GM12878 (cell line): ENCODE measurements at regions not wholly inside any gene's neighbourhood (a gene's known extent, or its start where the extent isn't known, plus 50 kb on each side); places are given as distances from the start of the nearest gene placed in this dataset.

Experiments
- ATAC-seq: fragments of 200-7000 bp; cut with Tn5 transposase; 3 replicates; pipeline ENCODE4 v1.9.1; 2020; ENCODE audit warnings: mild to moderate bottlenecking, moderate library complexity
- BruUV-seq: library from RNA; stranded (reverse); fragments of 400-500 nt; replicated peaks from 2 replicates; lab custom pipeline; 2021; lab: Mats Ljungman, UMichigan
- CTCF ChIA-PET: fragments of 300-600 bp; sonication (Branson Sonifier 250); formaldehyde crosslinking; extraction: SDS; loops from one replicate; lab custom pipeline; 2021; ENCODE audit warnings: inconsistent platforms; lab: Yijun Ruan, JAX
- POLR2A ChIA-PET: fragments of 350-600 bp; formaldehyde crosslinking; extraction: SDS; loops from one replicate; lab custom pipeline; 2021; ENCODE audit warnings: inconsistent platforms; lab: Charles Lee
- RAD21 ChIA-PET: fragments of 300-600 bp; sonication (Branson Sonifier 250); formaldehyde crosslinking; loops from one replicate; lab custom pipeline; 2023; ENCODE audit warnings: antibody characterized with exemption; ENCODE audit not compliant: unreplicated experiment; lab: Charles Lee
- SMC1A ChIA-PET: fragments of 300-600 bp; sonication (Branson Sonifier 250); formaldehyde crosslinking; loops from one replicate; lab custom pipeline; 2023; ENCODE audit not compliant: unreplicated experiment, uncharacterized antibody; lab: Charles Lee
- DNase-seq: peaks from one replicate; pipeline ENCODE4 v3.0.0-alpha.2; 2011; ENCODE audit warnings: low read depth, low spot score
- FAIRE-seq: peaks from 3 replicates; lab custom pipeline; 2011; peaks lifted over from hg19 to GRCh38; lab: Jason Lieb, UNC
- H2AFZ ChIP-seq: 2 replicates; pipeline ENCODE4 v1.6.0; 2011; ENCODE audit warnings: low read depth, low read length, control low read depth; ENCODE audit not compliant: control insufficient read depth
- H3K27ac ChIP-seq: 2 replicates; pipeline ENCODE4 v1.5.1; 2011; ENCODE audit warnings: control low read depth; ENCODE audit not compliant: control insufficient read depth, insufficient read depth
- H3K27me3 ChIP-seq, 2 experiments: replicated peaks in 1 of 2; 2 replicates each; pipeline versions ENCODE4 v1.6.0 to v1.6.1; 2011; ENCODE audit warnings: low read length in 1 of 2; ENCODE audit not compliant: control insufficient read depth in 2 of 2, insufficient read depth in 2 of 2
- H3K36me3 ChIP-seq, 2 experiments: 2 replicates each; pipeline ENCODE4 v1.5.1; 2011; ENCODE audit warnings: low read length in 1 of 2; ENCODE audit not compliant: control insufficient read depth in 2 of 2, insufficient read depth in 2 of 2
- H3K4me1 ChIP-seq: 2 replicates; pipeline ENCODE4 v1.6.1; 2011; ENCODE audit warnings: mild to moderate bottlenecking, low read length, moderate library complexity, mixed read lengths; ENCODE audit not compliant: control insufficient read depth, insufficient read depth
- H3K4me2 ChIP-seq: 2 replicates; pipeline ENCODE4 v1.6.0; 2011; ENCODE audit warnings: control low read depth; ENCODE audit not compliant: control insufficient read depth, insufficient read depth
- H3K4me3 ChIP-seq: fragments of 200-600 bp; sonication (generic); 2 replicates; pipeline ENCODE4 v1.5.1; 2016
- H3K79me2 ChIP-seq: 2 replicates; pipeline ENCODE4 v1.6.0; 2011; ENCODE audit warnings: low read length; ENCODE audit not compliant: control insufficient read depth, insufficient read depth
- H3K9ac ChIP-seq: 2 replicates; pipeline ENCODE4 v1.8.0; 2011; ENCODE audit warnings: low read length, control low read depth, mixed read lengths; ENCODE audit not compliant: control insufficient read depth, insufficient read depth
- H3K9me3 ChIP-seq: replicated peaks from 3 replicates; pipeline ENCODE4 v1.5.1; 2011; ENCODE audit warnings: mild to moderate bottlenecking, low read length; ENCODE audit not compliant: control insufficient read depth, insufficient read depth
- H4K20me1 ChIP-seq: 2 replicates; pipeline ENCODE4 v1.6.0; 2011; ENCODE audit not compliant: control insufficient read depth, insufficient read depth
- BACH1 ChIP-seq: fragments of 450-650 bp; IDR thresholded peaks from 2 replicates; pipeline ENCODE4 v1.6.1; 2017; ENCODE audit warnings: mild to moderate bottlenecking, borderline replicate concordance
- CBX5 ChIP-seq: sonication (generic); IDR thresholded peaks from 2 replicates; pipeline ENCODE4 v1.6.1; 2016; ENCODE audit warnings: low read depth, moderate library complexity, mild to moderate bottlenecking, inconsistent platforms
- CEBPZ ChIP-seq: fragments of 150-350 bp; IDR thresholded peaks from 2 replicates; pipeline ENCODE4 v1.6.1; 2016; ENCODE audit warnings: low read depth, low read length
- CHD2 ChIP-seq: IDR thresholded peaks from 2 replicates; pipeline ENCODE4 v1.6.1; 2011; ENCODE audit warnings: low read depth, low read length, improper control_type of control experiment, borderline replicate concordance
- GABPA ChIP-seq: IDR thresholded peaks from 2 replicates; pipeline ENCODE4 v1.6.1; 2014; ENCODE audit warnings: antibody characterized with exemption, low read depth, mild to moderate bottlenecking, inconsistent platforms
- IRF3 ChIP-seq: fragments of 450-650 bp; IDR thresholded peaks from 2 replicates; pipeline ENCODE4 v1.6.1; 2014; ENCODE audit warnings: mild to moderate bottlenecking
- JUNB ChIP-seq: IDR thresholded peaks from 2 replicates; pipeline ENCODE4 v1.6.1; 2016; ENCODE audit warnings: antibody characterized with exemption, mild to moderate bottlenecking
- JUND ChIP-seq: IDR thresholded peaks from 2 replicates; pipeline ENCODE4 v1.6.1; 2012; ENCODE audit warnings: low read depth, mild to moderate bottlenecking, low read length, improper control_type of control experiment, moderate library complexity
- KLF5 ChIP-seq: fragments of 450-650 bp; IDR thresholded peaks from 2 replicates; pipeline ENCODE4 v1.6.1; 2014; ENCODE audit warnings: mild to moderate bottlenecking; ENCODE audit not compliant: partially characterized antibody
- MEF2B ChIP-seq: fragments of 450-650 bp; IDR thresholded peaks from 2 replicates; pipeline ENCODE4 v1.6.1; 2018; ENCODE audit warnings: mild to moderate bottlenecking, moderate library complexity; ENCODE audit not compliant: partially characterized antibody, poor library complexity, severe bottlenecking
- MTA2 ChIP-seq: fragments of 450-650 bp; IDR thresholded peaks from 2 replicates; pipeline ENCODE4 v1.6.1; 2016; ENCODE audit warnings: low read depth, mild to moderate bottlenecking, moderate library complexity
- MTA3 ChIP-seq: IDR thresholded peaks from 2 replicates; pipeline ENCODE4 v1.6.1; 2012; ENCODE audit warnings: low read length, inconsistent platforms, borderline replicate concordance
- MYB ChIP-seq: fragments of 150-350 bp; IDR thresholded peaks from 2 replicates; pipeline ENCODE4 v1.6.1; 2014; ENCODE audit warnings: mild to moderate bottlenecking, low read depth, low read length, borderline replicate concordance
- POU2F2 ChIP-seq: IDR thresholded peaks from 3 replicates; pipeline ENCODE4 v1.6.1; 2011; ENCODE audit warnings: low read depth, mild to moderate bottlenecking, low read length, borderline replicate concordance
- RFX5 ChIP-seq: IDR thresholded peaks from 2 replicates; pipeline ENCODE4 v1.6.1; 2011; ENCODE audit warnings: low read depth, low read length, improper control_type of control experiment
- RUNX3 ChIP-seq: IDR thresholded peaks from 2 replicates; pipeline ENCODE4 v1.6.1; 2012; ENCODE audit warnings: low read length, inconsistent platforms
- SIX5 ChIP-seq: IDR thresholded peaks from 2 replicates; pipeline ENCODE4 v1.6.1; 2011; ENCODE audit warnings: mild to moderate bottlenecking, low read depth, low read length, moderate library complexity; ENCODE audit not compliant: severe bottlenecking
- SMAD5 ChIP-seq: IDR thresholded peaks from 2 replicates; pipeline ENCODE4 v1.6.1; 2016; ENCODE audit warnings: antibody characterized with exemption, low read depth
- SMARCA5 ChIP-seq: fragments of 450-650 bp; IDR thresholded peaks from 2 replicates; pipeline ENCODE4 v1.6.1; 2017; ENCODE audit warnings: mild to moderate bottlenecking
- SREBF2 ChIP-seq: IDR thresholded peaks from 2 replicates; pipeline ENCODE4 v1.6.1; 2012; ENCODE audit warnings: mild to moderate bottlenecking, low read length
- SUPT20H ChIP-seq: IDR thresholded peaks from 2 replicates; pipeline ENCODE4 v1.6.1; 2011; ENCODE audit warnings: low read depth, mild to moderate bottlenecking, low read length, moderate library complexity, borderline replicate concordance; ENCODE audit not compliant: control insufficient read depth
- ZBED1 ChIP-seq: IDR thresholded peaks from 2 replicates; pipeline ENCODE4 v1.6.1; 2016; ENCODE audit warnings: borderline replicate concordance
- ZNF384 ChIP-seq: IDR thresholded peaks from 2 replicates; pipeline ENCODE4 v1.6.1; 2012; ENCODE audit warnings: low read depth, mild to moderate bottlenecking, low read length, improper control_type of control experiment, borderline replicate concordance
- WGBS: methylation state at CpG from one replicate; pipeline ENCODE4 v1.1.6; 2016; ENCODE audit warnings: low lambda C conversion rate; ENCODE audit not compliant: insufficient replicate concordance, insufficient coverage; ENCODE audit errors: missing lambda C conversion rate; 5-methylcytosine and 5-hydroxymethylcytosine counted together
- in situ Hi-C: fragments of 300-500 bp; cut with MboI; formaldehyde crosslinking; loops from 9 replicates; pipeline ENCODE4 v1.14.3; 2018; ENCODE audit warnings: mixed read lengths
- intact Hi-C: fragments of 100-400 bp; cut with micrococcal nuclease; formaldehyde crosslinking; loops from one replicate; pipeline ENCODE4 v1.14.2; 2022; ENCODE audit not compliant: unreplicated experiment

- TF ChIP-seq SREBF2 (no peak), MYB (no peak), BACH1 (no peak), CHD2 (no peak), RFX5 (no peak), MEF2B (no peak), SMARCA5 (no peak), CBX5 (no peak)
Observed at GRCh38 chr17:52686140-52686539, 527.6 kb upstream of the CA10 start (continued).

GRCh38 chr17:52681480-52681879 is 523.0 kb upstream of the CA10 start:
- no TSS peak for BruUV-seq
- Histone ChIP-seq H3K27ac (no peak overlapping the region), H3K4me2 (no peak overlapping the region), H3K27me3 (no peaks in the 10 kb centered on the region), H3K9me3 (no peaks in the 10 kb centered on the region; the same call in 2 of the 3 replicates), H2AFZ (no peak overlapping the region), H3K36me3 (no peaks in the 10 kb centered on the region), H4K20me1 (no peaks in the 10 kb centered on the region), H3K9ac (no peak overlapping the region), H3K79me2 (no peaks in the 10 kb centered on the region), H3K4me3 (no peak overlapping the region), H3K4me1 (no peaks in the 10 kb centered on the region)
- ChIA-PET SMC1A (no interaction called here), POLR2A (no interaction called here), RAD21 (no interaction called here), CTCF (interaction anchor here (0.7 kb wide), 1 partner anchor 27 kb away, joined by 3 read pairs; no protein-coding TSS in a partner anchor)
- ATAC-seq (no peak), DNase-seq (no peak), FAIRE-seq (no peak)
- intact Hi-C loops = no loop called here
- 0% methylated on average over 2 of the region's 2 CpGs for WGBS
- in situ Hi-C loops = no loop called here
- TF ChIP-seq SMAD5 (no peak), GABPA (no peak), MTA2 (no peak), RUNX3 (no peak), ZNF384 (no peak), POU2F2 (no peak), CEBPZ (no peak), SUPT20H (no peak), KLF5 (no peak), ZBED1 (no peak), RFX5 (no peak), IRF3 (no peak), JUNB (no peak), JUND (no peak), MEF2B (no peak), SIX5 (no peak), MTA3 (no peak)
